Fibroblast of lung (primary cell): ENCODE measurements at regions not wholly inside any gene's neighbourhood (a gene's known extent, or its start where the extent isn't known, plus 50 kb on each side); places are given as distances from the start of the nearest gene placed in this dataset.

Experiments
- DNase-seq, 2 donors: peaks; one replicate each; pipeline versions ENCODE4 v3.0.0 to v3.0.0-alpha.2; 2010; ENCODE audit warnings: low read depth in 2 of 2
- H2AFZ ChIP-seq: 2 replicates; pipeline ENCODE4 v1.5.1; 2012; ENCODE audit warnings: low read length, control low read depth, inconsistent platforms
- H3K27ac ChIP-seq: 2 replicates; pipeline ENCODE4 v1.5.1; 2011; ENCODE audit warnings: low read length, control low read depth; ENCODE audit not compliant: insufficient read depth
- H3K27me3 ChIP-seq: 2 replicates; pipeline ENCODE4 v1.5.1; 2011; ENCODE audit warnings: mild to moderate bottlenecking, low read length; ENCODE audit not compliant: control insufficient read depth, insufficient read depth
- H3K36me3 ChIP-seq: 2 replicates; pipeline ENCODE4 v1.5.1; 2011; ENCODE audit warnings: low read length; ENCODE audit not compliant: control insufficient read depth, insufficient read depth
- H3K4me1 ChIP-seq: 2 replicates; pipeline ENCODE4 v1.5.1; 2011; ENCODE audit warnings: low read length; ENCODE audit not compliant: control insufficient read depth, insufficient read depth; ENCODE audit errors: extremely low read depth
- H3K4me2 ChIP-seq: 2 replicates; pipeline ENCODE4 v1.5.1; 2011; ENCODE audit warnings: low read length, control low read depth; ENCODE audit not compliant: insufficient read depth; ENCODE audit errors: extremely low read depth
- H3K4me3 ChIP-seq, 4 experiments: fragments of 200-600 bp in 1 of 4; sonication (generic) in 1 of 4; replicated peaks in 1 of 4; 2 replicates each; pipeline ENCODE4 v1.5.1; 2011 to 2016; ENCODE audit warnings: low read length in 4 of 4, low read depth in 3 of 4, mild to moderate bottlenecking in 3 of 4, control low read depth in 2 of 4, inconsistent platforms in 1 of 4, mixed read lengths in 1 of 4; ENCODE audit not compliant: insufficient read depth in 1 of 4; ENCODE audit errors: control extremely low read depth in 1 of 4
- H3K79me2 ChIP-seq: 2 replicates; pipeline ENCODE4 v1.5.1; 2012; ENCODE audit warnings: mild to moderate bottlenecking, low read length, inconsistent platforms; ENCODE audit not compliant: control insufficient read depth, insufficient read depth
- H3K9ac ChIP-seq: 2 replicates; pipeline ENCODE4 v1.5.1; 2011; ENCODE audit warnings: mild to moderate bottlenecking, low read length, control low read depth; ENCODE audit not compliant: insufficient read depth
- H3K9me3 ChIP-seq: 2 replicates; pipeline ENCODE4 v1.5.1; 2012; ENCODE audit warnings: low read depth, low read length; ENCODE audit not compliant: control insufficient read depth, insufficient read depth
- H4K20me1 ChIP-seq: 2 replicates; pipeline ENCODE4 v1.5.1; 2011; ENCODE audit warnings: low read length; ENCODE audit not compliant: control insufficient read depth, insufficient read depth; ENCODE audit errors: extremely low read depth
- CTCF ChIP-seq, 2 donors: IDR thresholded peaks in 1 of 2; conservative IDR thresholded peaks in 1 of 2; 1 replicate in 1 of 2; 2 replicates in 1 of 2; pipeline ENCODE4 v1.5.1; 2011 to 2012; ENCODE audit warnings: low read length in 2 of 2, control low read depth in 1 of 2, inconsistent platforms in 1 of 2, low read depth in 1 of 2, mild to moderate bottlenecking in 1 of 2
- EZH2 ChIP-seq: IDR thresholded peaks from 2 replicates; pipeline ENCODE4 v1.5.1; 2012; ENCODE audit warnings: low read length, control low read depth, mild to moderate bottlenecking; ENCODE audit errors: missing control alignments

GRCh38 chr22:49663823-49664222 is 163.8 kb downstream of the BRD1 start:
- no peaks in the 10 kb centered on the region for H3K27me3 ChIP-seq

GRCh38 chr22:49663311-49663711 is 164.4 kb downstream of the BRD1 start:
- no peak overlapping the region for H3K4me3 ChIP-seq
- H3K9ac ChIP-seq: no peak overlapping the region
- TF ChIP-seq CTCF (conservative IDR thresholded peaks at IDR 0.05 in 1 of 2, IDR thresholded peaks at IDR 0.05 in 1 of 2; ENCODE audit: low read depth in 1 of 2, low read length in 2 of 2) (no peak), EZH2 (no peak)
- H3K4me1 ChIP-seq: no peaks in the 10 kb centered on the region
- no peaks in the 10 kb centered on the region for H3K36me3 ChIP-seq
- H3K27ac ChIP-seq: no peak overlapping the region
- H2AFZ ChIP-seq: no peak overlapping the region
- DNase-seq: no peak
- H3K79me2 ChIP-seq: no peaks in the 10 kb centered on the region
- no peaks in the 10 kb centered on the region for H4K20me1 ChIP-seq
- H3K4me2 ChIP-seq: no peak overlapping the region
- no peaks in the 10 kb centered on the region for H3K9me3 ChIP-seq
- no peaks in the 10 kb centered on the region for H3K27me3 ChIP-seq

More at GRCh38 chr22:49663823-49664222, 163.8 kb downstream of the BRD1 start:
- H3K79me2 ChIP-seq: no peaks in the 10 kb centered on the region
- no peaks in the 10 kb centered on the region for H3K9me3 ChIP-seq
- H2AFZ ChIP-seq: no peak overlapping the region
- TF ChIP-seq CTCF (conservative IDR thresholded peaks at IDR 0.05 in 1 of 2, IDR thresholded peaks at IDR 0.05 in 1 of 2; ENCODE audit: low read depth in 1 of 2, low read length in 2 of 2) (no peak), EZH2 (no peak)
- H3K9ac ChIP-seq: no peak overlapping the region
- H3K4me2 ChIP-seq: no peak overlapping the region
- no peaks in the 10 kb centered on the region for H3K4me1 ChIP-seq
- H3K36me3 ChIP-seq: no peaks in the 10 kb centered on the region
- H3K27ac ChIP-seq: no peak overlapping the region
- DNase-seq: no peak
- no peak overlapping the region for H3K4me3 ChIP-seq
- no peaks in the 10 kb centered on the region for H4K20me1 ChIP-seq

- DNase-seq: no peak
- H3K9ac ChIP-seq: no peak overlapping the region
Observed at GRCh38 chr22:49662681-49663080, 165.0 kb downstream of the BRD1 start.

More at GRCh38 chr22:49662681-49663080, 165.0 kb downstream of the BRD1 start:
- Histone ChIP-seq H4K20me1 (no peaks in the 10 kb centered on the region), H3K4me2 (no peak overlapping the region), H3K27me3 (no peaks in the 10 kb centered on the region), H3K4me3 (no peak overlapping the region), H3K79me2 (no peaks in the 10 kb centered on the region), H3K36me3 (no peaks in the 10 kb centered on the region), H2AFZ (no peak overlapping the region), H3K9me3 (no peaks in the 10 kb centered on the region), H3K4me1 (no peaks in the 10 kb centered on the region), H3K27ac (no peak overlapping the region)
- no peak for TF ChIP-seq CTCF (conservative IDR thresholded peaks at IDR 0.05 in 1 of 2, IDR thresholded peaks at IDR 0.05 in 1 of 2; ENCODE audit: low read depth in 1 of 2, low read length in 2 of 2)
- no peak for TF ChIP-seq EZH2
